ENCODE measurements at regions not wholly inside any gene's neighbourhood (a gene's known extent, or its start where the extent isn't known, plus 50 kb on each side); places are given as distances from the start of the nearest gene placed in this dataset.

DNA sequence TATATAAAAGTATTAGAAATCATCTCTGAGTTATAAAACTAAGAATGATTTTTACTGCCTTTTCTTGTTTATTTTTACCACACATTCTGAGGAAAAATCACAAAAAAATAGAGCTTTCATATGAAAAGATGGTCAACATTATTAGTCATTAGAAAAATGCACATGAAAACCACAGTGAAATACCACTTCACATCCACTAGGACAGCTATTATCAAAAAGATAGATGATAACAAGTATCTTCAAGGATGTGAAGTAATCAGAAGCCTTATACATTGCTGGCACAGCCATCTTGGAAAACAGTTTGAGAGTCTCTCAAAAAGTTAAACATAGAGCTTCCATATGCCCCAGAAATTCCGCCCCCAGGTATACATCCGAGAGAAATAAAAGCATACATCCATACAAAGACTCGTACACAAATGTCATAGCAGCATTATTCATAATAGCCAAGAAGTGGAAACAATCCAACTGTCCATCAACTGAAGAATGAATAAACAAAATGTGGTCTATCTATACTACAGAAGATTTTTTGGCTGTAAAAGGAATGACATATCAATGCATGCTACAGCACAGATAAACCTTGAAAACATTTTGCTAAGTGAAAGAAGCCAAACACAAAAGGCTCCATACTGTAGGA, 523.9 kb downstream of the FUT8 start:
- no peak for DNase-seq (ENCODE audit: low spot score)

DNA sequence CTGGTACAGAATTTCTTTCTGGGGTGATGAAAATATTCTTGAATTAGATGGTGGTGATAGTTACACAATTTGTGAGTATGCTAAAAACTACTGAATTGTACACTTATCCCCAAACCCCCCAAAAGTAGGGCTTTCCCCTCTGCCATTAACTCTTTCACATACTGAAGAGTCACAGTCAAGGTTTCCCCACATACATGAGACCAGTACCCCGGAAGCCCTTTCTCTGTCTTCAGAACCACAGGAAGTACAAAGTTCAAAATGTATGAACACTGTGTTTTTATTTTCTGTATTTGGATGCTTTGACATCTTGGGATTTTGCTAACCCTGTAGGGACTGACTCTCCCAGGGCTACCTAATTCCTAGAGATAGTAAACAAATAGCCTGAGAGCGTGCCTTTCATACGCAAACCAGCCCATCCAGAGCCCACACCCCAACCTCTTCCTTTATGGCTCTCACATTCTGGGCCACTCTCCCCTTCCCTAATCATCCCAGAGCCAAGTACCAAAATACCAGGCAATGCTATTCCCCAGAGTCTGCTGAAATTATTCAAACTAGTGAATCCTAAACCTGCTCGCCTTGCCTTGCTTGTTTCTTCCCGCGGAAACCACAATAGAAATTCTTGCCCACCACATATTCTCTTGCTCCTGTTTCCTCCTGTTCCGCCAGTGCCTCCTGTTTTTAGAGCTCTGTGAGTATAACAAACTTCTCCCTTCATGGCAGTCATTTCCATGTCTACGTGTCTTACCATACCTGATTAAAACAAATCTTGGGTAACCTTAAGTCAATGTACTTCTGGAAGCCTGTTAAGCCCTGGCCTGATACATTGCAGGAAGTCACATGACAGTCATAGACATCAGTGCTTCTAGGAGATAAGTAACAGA, 524.8 kb downstream of the FUT8 start:
- no peak for DNase-seq (ENCODE audit: low spot score)

DNA sequence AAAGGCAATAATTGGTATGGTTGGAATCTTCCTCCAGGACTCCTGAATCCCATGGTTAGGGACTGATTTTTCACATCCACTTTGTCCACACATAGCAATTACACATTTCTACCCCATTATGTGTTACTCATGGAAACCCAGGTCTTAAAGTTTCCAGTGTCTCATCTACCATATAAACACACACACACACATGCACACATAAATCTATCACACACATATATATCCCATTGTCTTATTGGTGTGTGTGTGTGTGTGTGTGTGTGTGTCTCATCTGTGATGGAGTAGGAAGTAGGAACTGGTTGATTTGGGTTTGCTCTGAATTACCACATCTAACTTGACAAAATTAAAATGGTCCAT, 525.4 kb downstream of the FUT8 start:
- DNase-seq (ENCODE audit: low spot score) = no peak

DNA sequence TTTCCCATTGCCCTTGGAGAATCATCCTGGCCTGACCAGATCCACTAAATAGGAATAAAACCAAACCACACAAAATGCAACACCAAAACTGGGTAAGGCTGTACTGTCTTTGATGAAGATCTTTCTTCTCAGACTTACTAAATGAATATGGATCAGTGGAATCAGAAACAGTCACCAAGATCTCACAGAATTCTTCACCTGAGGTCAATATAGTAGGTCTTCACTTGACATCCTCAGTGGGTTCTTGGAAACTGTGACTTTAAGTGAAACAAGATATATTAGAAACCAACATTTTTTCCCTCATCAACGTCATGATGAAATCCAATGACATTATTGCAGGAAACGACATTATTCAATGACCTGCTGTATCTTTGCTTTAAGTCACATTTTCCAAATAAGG, 526.2 kb downstream of the FUT8 start:
- no peak for DNase-seq (ENCODE audit: low spot score)

DNA sequence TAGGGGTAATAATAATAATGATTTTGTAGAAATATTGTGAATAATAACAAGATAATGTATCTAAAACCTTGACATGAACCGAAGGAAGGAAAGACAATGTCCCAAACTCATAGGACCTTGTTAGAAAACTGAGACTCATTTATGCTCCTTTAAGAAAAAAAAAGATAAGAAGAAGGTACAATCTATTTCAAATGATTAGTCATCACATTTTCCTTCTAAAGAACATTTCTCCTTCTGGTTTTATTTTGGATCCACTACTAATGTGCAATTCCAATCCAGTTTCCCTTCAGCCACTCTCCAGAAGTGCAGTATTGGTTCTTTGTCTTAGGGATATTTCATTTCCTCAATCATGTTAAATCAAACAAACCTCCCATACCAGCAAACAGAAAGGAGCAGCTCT, 526.7 kb downstream of the FUT8 start:
- no peak for DNase-seq (ENCODE audit: low spot score)

DNA sequence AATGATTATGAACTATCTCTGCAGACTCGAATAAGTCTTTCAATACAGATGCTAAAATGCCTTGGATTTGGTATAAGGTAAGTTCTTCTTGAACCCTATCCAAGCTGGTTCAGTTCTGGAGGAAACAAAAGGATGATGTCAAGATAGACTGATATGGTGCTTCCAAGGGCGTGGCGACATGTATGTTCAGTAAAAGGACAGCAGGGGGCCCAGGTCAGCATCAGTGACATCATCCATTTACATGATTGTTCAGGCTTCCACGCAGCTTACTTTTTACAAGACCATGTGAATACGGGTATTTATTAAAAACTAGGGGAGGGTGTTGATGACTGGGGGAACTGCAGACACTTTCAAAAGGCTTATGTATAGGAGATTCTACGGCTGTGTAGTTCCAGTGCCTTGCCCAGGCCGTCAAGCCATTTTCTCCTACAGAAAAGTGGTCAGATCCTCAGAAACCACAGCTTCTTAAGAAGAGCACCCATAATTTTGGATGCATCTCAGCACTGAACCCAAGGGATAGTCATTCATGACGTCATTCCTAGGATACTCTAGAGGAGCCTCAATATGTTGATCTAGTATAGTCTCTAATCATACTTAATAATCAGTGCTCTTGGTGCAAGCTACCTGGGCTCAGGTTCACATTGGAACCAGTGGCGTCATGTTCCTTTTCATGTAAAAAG, 527.7 kb downstream of the FUT8 start:
- peak; percentile 41 for DNase-seq (ENCODE audit: low spot score)

DNA sequence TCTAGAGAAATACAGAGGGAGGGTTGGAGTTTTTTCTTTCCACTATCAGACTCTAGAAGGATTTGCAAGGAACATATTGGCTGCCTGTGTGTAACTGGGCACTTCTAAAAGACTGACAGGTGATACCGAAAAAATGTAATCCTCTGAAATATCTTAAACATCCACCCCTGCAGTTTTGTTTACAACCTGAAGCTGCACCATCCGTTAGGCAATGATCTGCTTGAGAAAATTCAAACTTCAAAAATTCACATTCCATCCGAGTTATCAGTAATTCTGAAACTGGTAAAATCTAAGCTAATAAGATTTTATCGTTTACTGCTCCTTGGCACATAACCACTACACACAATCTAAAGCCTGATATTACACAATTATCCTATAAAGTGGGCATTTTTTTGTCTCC, 528.6 kb downstream of the FUT8 start:
- no peak for DNase-seq (ENCODE audit: low spot score)

DNA sequence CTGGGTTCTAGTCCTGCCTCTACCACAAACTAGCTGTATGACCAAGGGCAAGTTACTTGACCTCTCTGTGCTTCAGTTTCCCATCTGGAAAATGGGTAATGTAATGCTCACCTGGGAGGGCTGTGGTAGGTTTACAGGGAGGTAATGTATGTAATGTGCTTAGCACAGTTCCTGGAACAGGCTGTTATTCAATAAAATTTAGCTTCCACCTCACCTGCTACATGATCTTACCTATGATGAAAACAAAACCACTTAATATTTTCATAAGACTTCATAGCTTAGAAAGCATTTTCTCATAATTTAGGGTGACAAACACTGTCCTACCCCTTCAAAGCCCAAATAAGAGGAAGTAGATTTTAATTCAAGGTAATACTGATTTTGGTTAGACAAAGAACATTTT, 530.6 kb downstream of the FUT8 start:
- no peak for DNase-seq (ENCODE audit: low spot score)

DNA sequence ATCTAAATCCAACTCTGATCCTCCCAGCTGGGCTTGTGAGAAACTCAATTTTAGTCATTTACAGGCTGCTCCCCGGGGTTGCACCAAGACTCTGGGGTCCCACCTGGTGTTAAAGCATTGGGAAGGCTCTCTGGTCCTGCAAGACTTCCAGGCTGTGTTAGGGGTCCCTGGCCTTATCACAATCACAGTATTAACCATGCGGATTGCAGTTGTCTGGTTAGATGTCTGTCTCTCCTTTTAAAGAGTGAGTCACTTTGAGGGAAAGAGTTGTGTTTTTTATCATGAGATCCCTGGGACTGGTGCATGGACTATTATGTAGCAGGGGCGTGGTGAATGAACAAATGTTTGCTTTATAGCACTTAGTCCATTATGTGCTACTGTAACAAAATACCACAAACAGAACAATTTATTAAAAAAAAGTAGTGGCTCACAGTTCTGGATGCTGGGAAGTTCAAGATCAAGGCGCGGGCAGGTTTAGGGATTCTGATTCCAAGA, 531.4 kb downstream of the FUT8 start:
- DNase-seq (ENCODE audit: low spot score) = no peak

DNA sequence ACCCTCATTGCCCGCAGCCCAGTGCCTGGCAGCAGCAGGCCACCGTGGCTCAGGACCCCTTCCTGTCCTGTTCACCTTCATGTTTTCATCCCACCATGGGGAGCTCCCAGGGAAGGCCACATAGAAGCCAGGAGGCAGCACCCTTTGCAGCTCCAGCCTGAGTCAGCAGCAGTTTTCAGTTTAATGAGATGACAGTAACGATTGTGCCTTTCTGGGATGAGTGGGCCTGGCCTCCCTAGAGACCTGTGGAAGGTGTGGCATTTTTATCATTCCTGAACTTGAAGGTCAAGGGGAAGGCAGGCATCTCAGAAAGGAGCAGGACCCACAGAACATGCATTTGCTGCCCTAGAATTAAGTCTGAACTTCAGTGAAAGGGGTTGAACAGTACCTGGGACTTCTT, 532.8 kb downstream of the FUT8 start:
- DNase-seq (ENCODE audit: low spot score) = no peak

DNA sequence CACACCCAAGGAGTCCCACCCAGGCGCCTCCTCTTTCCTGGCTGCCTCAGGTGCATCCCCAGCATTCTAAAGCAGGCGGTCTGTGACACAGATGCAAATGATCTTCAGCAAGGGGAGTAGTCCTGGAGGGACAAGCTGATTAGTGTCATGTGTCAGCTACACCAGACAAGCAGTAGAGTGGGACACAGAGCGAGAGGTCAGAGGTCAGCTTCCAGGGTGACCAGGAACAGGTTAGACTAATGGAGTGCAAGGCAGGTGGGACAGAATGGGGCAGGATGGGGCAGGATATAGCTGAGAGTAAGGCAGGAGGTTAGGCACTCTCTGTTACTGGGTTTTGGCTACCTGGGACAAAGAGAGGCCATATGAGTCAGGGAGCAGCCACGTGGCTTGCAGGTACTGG, 534.0 kb downstream of the FUT8 start:
- no peak for DNase-seq (ENCODE audit: low spot score)

DNA sequence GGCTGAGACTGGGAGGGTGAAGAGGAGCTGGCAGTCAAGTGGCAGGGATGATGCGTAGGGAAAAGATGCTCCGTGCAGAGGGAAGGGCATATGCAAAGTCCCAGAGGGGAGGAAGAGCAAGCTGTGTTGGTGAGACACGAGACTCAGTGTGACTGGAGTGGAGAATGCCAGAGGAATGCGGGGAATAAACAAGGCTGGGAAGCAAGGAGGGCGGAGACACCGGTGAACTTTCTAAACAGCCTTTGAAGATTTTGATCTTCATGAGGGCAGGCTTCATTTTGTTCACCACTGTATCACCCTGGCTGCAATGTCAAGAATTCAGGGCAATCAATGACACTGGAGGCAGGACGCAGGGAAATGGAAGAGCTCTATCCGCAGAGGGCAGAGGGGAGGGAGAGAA, 535.8 kb downstream of the FUT8 start:
- no peak for DNase-seq (ENCODE audit: low spot score)

DNA sequence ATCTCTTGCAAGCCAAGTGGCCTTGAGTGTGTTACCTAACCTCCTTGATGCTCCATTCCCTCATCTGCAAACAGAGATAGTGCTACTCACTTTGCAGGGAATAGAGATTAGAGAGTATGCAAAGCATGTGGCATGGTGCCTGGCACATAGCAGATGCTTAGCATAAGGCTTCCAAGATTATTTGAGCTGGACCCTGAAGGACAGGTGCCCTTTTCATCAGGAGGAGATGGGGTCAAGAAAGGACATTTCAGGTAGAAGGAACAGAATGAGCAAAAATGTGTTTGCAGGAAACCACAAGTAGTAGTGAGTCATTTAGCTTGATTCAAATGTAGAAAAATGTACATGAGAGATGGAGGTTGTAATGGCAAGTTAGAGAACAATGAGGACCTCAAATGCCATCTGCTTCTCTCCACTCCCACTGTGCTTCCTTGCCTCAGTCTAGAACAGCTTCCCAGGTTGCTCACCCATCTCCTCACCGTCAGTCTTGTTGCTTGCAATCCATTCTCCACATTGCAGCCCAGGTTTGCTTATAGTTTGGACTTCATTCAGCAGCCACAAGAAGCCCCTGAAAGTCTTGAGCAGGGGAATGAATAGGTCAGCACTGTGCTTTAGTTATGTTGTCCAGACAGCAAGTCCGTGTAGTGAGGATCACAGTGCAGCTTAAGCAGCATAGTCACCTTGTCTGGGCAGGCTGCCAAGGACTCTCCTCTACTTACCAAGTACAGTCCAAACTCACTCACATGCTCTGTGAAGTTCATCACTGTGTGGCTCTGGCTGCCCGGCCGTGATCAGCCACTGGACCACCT, 536.3 kb upstream of the CCDC196 start:
- DNase-seq (ENCODE audit: low spot score) = no peak

DNA sequence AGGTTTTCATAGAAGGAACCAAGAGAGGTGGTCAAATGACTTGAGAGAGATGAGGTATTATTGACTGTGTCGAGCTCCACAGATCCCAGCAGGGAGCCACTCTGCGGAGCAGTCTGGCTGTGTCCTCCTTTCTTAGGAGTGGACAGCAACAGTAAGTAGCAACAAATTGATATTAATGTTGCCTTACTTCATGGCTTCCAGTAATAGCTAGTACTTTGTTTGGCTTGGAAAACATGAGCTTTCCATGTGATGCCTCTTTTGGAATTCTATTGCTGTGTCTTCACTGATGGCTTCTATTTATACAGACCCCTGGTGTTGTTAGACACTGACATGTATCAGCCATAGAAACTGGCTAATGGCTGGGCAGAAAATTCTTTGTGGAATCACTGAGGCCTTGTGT, 531.2 kb upstream of the CCDC196 start:
- no peak for DNase-seq (ENCODE audit: low spot score)

DNA sequence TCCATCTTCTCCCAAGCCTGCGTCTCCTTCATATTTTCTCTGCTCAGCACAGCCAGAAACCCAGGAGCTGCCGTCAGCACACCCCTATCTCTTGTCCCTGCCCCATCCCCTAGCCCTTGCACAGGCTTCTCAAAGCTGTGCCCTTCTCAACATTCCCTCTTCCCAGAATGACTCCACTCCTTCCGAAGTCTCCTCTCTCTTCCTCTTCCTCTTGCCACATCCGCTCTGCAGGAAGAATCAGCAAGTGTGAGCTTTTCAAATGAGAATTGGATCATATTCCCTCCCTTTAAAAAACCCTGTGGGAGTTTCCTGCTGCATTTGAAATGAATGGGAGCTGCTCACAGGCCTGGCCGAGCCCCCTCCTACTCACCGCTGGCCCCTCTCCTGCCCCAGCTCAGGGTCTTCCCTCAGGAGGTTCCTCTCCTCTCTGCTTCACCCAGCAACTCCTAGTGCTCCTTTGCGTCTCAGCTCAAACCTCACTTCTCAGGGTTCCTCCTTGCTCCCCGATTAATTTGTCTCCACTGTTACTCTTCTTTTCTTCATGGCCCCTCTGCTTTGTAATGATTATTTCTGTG, 528.5 kb upstream of the CCDC196 start:
- DNase-seq (ENCODE audit: low spot score) = no peak

DNA sequence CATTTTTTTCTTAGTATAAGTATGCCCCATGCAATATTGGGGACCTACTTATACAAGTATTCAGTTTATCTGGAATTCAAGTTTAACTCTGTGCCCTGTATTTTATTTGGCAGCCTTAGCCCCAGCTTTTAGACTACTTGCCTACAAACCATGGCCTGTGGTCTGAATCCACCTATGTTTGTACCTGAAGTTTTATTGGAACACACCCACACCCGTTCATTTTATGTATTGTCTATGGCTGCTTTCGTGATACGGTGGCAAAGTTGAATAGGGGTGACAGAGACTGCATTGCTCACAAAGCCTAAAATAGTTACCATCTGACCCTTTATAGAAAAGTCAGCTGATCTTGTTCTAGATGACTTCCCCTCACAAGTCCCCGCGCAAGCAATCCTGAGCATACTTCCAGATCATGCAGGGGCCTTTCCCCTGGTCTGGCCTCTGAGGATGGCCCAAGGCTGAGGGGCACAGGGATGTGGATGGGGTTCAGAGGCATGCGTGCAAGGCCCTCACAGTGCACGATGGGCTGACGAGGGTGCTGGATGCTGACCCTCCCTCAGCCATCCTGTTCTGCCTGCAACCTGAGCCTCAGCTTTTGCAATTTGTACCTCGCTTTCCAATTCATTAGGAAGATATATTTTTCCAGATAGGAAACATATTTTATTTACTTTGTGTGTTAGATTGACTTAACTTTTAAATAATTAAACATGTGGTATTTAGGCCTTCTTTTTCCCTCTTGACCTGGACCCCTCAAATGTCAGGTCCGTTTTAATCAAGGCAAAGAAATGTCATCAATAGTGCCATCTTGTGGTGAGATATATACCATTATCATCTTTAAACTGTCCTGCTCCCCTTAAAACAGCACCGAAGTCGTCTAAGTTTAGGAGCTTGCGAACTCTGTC, 527.3 kb upstream of the CCDC196 start:
- DNase-seq (ENCODE audit: low spot score) = peak; percentile 51

DNA sequence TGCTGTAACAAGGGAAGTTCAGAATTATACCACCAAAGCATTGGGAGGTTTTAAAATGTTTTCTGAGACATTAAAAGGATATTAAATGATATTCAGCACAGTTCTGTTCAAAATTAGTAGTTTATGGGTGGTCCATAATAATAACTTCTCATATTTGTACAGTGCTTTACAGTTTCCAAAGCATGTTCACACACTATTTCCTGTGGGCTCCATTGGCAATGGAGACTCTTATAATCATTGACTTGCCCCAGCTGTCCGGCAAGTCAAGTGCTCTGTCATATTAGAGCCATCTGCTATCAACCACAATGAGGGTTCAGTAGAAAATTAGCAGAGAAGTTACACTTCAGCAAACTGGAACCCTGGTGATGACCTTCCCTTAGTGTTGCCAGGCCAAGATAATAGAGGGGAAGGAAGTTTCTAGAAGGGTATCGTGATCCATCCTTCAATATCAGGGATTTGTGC, 526.6 kb upstream of the CCDC196 start:
- no peak for DNase-seq (ENCODE audit: low spot score)

DNA sequence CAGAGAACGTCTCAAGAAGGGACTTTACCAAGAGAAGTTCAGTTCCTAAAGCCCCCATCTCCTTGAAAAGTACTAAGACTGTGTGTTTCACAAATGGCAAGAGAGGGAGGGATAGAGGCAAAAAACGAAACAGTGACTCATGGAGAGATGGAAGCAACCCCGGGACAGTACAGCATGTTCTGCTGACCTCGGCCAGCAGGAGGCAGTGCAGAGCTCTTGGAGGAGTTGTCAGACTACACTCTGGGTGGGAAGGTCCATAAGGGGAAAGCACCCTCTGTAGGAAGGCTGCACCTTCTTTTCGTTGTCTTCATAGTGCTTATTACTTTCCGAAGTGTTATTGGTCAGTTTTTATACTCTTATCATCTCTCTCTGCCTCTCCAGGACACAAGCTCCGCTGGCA, 525.2 kb upstream of the CCDC196 start:
- peak; percentile 43 for DNase-seq (ENCODE audit: low spot score)

DNA sequence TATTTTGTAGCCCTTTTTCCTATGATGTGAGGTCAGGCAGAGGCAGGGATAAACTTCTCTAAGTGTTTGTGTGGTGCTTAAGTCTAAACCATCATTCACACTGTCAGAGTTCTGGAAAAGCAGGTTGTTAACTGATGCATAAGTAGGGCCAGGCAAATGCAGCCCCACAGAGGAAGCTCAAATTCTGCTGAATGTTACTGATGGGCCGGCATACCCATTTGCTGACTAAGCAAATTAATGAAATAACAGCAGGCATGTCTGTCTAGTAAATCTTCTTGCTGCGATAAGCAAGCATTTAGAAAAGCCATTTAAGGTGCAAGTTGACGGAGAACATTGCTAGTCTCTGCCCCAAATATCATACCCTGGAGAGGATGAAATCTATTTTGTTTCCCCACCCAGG, 523.2 kb upstream of the CCDC196 start:
- no peak for DNase-seq (ENCODE audit: low spot score)

DNA sequence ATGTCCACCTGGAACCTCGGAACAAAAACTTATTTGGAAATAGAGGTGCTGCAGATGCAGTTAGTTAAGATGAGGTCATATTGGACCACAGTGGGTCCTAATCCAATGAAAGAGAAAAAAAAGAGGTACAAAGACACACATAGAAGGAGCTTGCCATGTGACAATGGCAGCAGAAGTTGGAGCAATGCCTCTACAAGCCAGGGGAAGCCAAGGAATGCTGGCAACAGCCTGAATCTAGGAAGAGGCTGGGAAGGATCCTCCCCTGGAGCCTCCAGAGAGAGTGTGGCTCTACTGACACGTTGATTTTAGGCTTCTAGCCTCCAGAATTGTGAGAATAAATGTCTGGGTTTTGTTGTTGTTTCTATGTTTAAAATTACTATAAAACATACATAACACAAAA, 521.8 kb upstream of the CCDC196 start:
- DNase-seq (ENCODE audit: low spot score) = no peak

DNA sequence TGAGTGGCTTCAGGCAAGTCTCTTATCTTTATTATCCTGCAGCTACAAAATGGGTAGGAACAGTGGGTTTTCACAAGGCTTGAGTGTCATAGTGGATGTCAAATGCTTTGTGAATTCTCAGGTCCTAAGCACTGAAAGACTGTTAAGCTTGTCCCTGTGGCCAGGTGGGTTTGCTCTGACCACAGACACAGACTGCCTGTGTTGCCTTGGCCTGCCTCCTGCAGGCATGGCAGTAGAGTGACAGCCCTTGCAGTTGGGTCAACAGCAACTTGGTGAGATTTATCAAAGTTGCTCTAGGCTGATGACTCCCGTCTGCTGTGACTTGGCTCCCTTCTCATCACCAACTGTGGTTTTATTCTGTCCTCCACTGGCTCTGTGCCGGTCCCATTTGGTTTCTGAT, 520.0 kb upstream of the CCDC196 start:
- no peak for DNase-seq (ENCODE audit: low spot score)

Measured in NAMALWA (cell line).